GM18517 (cell line): ENCODE measurements at regions not wholly inside any gene's neighbourhood (a gene's known extent, or its start where the extent isn't known, plus 50 kb on each side); places are given as distances from the start of the nearest gene placed in this dataset.

Experiments used
- ATAC-seq: cut with Tn5 transposase; IDR thresholded peaks from one replicate; pipeline ENCODE4 v1.9.1; 2021; ENCODE audit warnings: mild to moderate bottlenecking, moderate library complexity; ENCODE audit not compliant: unreplicated experiment

DNA sequence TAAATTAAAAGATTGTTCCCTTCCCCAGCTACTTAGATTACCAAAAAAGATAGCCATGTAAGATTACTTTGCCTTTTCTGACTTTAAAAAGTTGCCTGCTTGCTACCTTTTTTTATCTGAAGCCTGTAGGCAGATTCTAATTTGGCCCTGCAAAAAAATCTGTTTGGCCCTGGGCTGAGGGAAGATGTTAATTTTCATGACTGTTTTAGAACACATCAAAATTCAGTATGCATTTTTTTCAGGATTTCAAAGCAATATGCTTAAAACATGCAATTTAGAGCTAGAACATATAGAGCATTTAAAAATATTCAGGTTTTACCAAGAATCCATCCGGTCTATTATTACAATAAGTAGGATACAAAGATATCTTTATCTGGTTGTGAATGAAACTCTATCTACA lies 563.6 kb downstream of the NR2F1-AS1 start:
- no peak for ATAC-seq

DNA sequence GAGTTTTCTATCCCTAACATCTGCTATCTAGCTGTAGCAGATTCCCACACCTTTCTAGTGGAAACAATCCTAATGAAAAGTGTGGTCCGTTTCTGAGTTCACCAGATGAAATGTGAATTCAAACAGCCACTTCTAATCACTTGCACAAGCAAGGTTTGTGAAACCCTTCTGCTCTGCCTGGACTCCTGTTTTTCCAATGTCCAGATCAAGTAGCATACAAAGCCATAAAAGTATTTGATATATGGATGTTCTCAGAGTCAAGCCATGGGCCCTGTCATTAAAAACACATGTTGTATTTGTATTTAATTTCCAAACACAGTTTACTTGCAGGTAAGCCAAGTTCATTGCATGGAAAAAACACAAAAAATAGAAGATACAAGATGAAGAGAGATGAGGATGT lies 570.4 kb downstream of the NR2F1-AS1 start:
- ATAC-seq: no peak

DNA sequence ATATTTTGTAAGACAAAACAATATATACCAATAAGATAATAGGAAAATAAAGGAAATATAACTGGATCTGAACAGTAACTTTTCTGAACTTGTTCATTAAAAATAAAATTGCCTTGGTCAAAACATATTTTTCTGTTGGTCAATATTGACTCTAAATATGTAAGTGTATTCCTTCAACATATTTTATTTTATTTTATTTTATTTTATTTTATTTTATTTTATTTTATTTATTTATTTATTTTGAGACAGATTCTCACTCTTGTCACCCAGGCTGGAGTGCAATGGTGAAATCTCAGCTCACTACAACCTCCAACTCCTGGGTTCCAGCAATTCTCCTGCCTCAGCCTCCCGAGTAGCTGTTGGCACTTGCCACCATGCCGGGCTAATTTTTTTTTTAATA lies 571.0 kb downstream of the NR2F1-AS1 start:
- no peak for ATAC-seq

DNA sequence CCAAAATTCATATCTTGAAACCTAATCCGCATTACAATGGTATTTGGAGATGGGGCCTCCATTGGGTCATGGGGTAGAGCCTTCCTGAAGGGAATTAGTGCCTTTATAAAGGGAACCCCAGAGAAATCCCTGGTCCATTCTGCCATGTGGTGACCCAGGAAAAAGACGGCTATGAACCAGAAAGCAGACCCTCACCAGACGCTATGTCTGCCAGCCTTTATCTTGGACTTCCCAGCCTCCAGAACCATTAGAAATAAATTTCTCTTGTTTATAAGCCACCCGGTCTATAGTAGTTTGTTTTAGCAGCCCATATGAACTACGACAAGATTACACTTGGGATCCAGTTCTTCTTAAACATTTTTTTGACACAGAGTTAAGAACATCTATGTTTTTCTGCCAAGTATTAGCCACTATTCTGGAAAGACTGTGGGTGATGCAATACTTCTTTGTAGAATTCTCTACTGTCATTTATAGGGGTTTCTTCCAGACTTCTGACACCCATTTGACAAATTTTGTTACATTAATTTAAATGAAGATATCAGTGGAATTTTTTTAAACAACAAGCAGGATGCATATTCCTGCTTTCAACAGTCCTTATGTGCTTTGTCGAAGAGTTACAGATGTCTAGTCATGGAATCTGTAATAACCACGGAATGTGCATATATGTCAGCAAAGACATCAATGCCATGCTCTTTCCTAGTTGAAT lies 572.4 kb downstream of the NR2F1-AS1 start:
- no peak for ATAC-seq

DNA sequence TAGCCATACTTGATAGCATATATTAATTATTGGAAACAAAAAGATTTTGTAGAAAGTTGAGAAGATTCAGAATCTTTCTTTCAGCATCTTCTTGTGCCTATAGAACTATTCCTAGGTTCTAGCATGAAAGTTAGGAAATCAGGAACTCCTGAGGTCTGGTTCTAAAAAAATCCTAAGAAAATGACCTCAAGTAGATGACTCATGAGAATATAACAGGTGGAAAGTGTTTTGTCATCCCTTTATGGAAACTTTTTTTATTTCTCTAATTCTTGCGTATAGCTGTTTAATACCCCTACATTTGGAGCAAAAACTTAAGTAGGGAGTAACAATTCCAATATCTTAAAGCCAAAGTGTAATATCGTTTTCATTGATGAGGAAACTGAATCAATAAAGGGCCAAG lies 574.1 kb downstream of the NR2F1-AS1 start:
- no peak for ATAC-seq

DNA sequence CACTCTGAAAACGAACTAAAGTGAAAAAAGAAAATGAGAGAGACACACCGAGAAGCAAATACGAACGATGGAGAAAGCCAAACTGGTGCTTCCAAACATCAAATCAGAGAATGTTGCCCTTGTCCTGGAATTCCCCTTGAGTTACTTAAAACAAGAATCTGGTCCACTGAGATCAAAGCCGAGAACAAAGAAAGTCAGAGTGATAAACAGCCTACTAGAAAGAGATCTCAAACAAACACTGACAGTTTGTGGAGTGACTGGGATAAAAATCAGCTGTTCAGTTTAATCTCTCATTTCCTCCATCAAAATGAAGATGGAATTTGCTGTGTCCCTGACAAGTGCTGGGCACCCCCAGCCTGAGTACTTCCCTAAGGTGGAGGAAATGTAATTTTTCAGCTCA lies 582.6 kb downstream of the NR2F1-AS1 start:
- ATAC-seq: no peak

DNA sequence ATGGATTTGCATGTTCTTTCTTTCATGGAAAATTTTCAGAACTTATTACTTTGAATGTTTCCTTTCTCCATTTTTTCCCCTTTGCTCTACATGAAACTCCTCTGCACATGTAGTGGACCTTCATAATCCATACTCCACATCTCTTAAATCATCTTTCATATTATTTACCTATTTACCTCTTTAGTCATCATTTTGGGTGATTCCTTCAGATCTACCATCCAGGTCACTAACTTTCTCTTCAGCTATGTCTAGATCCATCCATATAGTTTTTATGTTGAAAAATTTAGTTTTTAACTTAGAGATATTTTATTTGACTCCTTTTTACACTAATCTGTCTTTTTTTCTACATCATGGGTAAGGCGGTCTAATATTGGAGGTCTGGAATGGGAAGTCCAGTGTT lies 586.6 kb downstream of the NR2F1-AS1 start:
- ATAC-seq: no peak

DNA sequence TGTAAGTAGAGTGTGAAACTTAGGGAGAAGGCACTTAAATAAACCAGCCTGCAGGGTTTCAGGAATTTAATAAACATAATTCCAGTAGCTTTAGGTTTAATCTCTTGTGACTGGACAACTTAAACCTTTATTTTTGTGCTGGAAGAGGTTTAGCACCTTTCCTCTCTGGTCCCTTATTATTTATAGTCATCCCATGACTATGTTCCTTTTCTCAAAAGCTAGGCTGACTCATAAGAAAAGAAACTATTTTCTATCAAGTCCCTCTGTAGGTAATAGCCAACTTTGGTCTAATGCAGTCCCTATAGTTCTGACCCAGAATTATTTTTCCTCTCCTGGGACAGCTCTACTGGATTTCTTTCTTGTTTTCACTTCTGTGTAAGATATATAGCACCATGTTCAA lies 588.9 kb downstream of the NR2F1-AS1 start:
- no peak for ATAC-seq

DNA sequence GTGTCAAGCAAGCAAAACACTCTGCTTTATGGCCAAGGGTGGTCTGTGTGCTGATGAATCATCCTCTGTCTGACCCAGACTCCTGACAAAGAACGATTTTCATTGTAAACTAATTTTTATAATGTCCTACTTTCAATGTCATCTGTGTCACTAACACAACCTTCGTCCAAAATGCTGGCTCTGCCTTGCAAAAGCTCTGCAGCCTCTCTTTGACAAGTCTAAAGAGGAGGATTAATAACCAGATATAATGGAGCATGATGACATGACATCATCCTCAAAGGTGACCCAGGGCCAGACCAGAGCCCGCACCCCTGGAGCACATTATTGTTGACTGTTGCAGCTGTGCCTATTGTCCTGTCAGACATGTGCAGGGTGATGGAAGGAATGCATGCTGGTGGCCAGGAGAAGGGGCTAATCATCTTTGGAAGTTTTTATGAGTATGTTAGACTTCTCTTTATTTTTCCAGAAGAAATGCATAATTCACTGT lies 589.4 kb downstream of the NR2F1-AS1 start:
- ATAC-seq: no peak

DNA sequence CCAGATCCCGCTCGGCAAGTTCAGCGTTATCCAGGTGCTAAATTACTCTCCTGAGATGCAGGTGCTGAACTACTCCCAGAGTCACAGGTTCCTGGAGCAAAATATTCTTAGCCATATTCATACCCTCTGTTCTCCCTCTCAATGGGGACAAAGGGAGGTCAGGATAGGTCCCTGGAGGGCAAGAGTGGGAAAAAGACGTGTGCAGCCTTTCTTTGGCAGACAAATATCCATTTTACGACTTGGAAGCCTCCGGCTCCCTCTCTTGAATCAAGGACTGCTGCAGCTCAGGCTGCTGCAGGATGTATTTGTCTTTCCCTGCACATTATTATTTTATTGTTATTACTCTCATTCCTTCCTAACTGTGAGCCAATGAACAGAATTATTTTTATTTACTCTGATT lies 590.2 kb downstream of the NR2F1-AS1 start:
- no peak for ATAC-seq

DNA sequence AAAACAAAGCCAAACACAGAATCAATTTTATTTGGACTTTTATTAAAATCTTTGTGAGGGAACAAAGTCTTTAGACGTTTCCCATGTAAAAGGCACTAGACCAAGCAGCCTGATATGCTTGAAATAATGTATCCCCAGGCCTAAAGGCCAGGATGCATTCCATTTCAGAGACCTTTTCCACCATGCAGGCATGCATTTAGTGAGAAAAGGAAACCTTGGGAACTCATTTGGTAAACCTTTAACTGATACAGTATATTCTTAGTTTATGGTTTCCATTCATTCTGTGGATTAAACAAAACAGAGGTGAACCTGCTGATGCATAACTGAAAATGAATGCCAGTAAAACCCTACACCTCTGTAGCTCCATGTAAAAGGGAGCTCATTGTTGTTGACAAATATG lies 600.0 kb downstream of the NR2F1-AS1 start:
- no peak for ATAC-seq

DNA sequence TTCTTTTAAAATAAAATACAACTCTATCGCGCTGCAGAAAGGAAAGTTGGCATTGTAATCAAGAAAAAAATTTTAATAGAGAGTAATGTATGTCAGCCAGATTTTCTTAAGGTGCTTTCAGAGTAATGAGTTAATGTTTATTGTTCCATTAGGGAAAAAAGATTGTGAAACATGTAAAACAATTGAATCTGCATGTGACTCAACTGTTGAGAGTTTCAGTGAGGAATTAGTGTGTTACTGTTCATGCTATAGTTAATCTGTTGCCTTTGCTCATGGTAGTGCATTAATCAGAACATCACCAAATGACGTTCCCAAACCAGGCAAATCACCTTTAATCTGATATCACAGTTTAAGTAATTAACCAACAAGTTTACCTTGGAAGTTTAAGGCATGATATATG lies 600.5 kb downstream of the NR2F1-AS1 start:
- no peak for ATAC-seq

DNA sequence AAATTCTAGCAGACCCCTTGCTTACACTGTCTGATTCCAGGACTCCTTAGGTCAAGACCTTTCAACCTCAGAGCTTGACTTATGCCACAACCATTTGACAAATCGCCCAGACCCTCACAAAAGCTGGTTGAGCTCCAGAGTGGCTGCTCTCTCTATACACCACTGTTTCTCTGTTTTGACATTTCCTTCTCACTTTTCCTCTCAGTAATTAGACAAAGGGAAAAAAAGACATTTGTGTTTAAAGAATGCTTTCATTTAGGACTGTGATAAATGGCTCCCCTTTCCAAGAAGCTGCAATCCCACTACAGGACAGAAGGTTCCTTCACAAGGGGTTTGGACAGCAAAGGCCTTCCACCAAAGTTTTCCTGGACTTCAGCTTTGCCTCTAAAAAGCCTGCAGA lies 601.3 kb downstream of the NR2F1-AS1 start:
- ATAC-seq: no peak

DNA sequence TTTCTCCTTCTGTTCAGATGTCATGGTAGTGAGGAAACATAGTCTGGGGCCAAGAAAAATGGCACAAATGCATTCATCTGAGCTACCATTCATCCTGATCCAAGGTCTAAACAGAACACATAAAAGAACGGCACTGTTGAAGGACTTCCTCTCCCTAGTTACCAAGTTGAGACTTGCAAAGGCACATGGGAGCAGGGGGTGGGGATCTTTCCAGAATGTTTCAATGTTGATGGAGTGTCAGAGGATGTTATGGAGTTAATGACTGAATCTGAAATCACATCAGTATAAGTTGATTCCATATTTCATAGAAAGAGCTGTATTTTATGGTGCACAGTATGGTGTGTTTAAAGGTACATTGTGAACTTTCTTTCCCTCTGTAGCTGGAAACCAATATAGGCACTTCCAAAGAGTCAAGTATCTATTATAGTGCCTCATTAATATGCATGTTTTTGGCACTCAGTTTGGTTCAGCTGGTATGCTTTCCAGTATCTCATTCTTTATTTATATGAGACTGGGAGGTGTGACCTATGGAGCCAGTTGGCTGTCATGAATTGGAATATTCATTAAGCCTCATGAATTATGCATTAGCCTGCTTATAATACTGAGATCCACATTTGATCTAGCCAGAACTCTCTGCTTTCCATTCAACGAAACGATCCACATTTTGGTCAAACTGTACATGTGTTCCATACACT lies 603.0 kb downstream of the NR2F1-AS1 start:
- ATAC-seq: no peak

DNA sequence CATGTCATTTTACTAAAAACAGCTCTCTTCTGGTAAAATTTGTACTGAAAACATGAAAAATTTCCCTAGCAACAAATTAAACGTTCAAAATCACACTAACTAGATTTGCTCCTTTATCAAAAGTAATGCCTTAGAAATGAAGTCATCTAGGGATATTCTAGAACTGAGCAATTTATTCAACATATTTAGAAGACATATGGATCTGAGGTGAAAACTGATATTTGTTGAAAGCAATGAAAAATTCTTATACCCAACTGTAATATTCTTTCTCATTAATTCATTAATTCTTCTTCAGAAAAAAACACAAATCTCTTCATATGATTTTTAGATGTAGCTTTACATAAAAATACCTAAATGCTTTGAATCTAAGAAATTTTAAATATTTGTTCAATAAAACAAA lies 604.9 kb downstream of the NR2F1-AS1 start:
- no peak for ATAC-seq

DNA sequence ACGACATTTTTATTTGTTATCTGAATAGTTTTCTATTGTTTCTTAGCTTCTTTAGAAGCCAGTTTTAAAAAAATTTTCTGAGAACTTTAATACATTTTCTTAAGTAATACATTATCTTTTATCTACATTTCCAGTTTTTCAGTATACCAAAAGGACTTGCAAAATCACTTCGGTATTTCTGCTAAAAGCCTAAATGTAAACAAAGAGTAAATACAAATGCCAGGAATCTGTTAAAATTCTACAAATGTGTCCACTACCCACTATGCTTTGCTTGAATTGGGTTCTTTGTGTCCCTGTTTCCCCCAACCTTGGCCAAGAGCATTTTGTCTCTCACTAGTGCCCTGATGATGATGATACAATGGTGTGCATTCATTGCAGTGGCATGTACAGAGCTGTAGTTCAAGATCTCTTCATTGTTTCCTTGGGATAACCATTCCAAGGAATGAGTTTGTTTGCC lies 611.2 kb downstream of the NR2F1-AS1 start:
- no peak for ATAC-seq

DNA sequence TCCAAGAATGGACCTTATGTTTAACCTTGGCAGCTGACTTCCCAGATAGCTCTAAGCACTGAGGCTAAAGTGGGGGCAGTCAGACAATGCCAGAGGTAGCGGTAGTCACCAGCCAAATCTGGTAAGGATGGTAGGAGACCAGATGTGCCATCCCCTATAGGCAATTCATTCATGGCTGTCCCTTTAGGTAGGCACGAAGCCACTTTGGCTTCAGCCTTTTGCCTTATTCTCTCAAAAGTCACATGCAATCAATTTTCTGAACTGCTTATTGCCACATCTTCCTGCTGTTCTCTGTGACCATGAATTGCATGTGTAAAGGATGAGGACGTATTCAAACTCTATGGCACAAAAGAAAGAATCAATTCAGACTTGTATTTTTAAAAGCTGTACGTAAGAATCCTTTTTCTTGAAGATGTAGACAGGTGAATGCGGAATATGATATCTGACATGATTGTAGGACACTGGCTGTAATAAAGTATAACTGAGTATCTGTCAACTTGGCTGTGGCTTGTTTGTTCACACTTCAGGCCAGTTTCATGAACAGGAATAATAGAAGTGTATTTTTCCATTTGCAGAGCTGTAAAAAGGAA lies 611.7 kb downstream of the NR2F1-AS1 start:
- ATAC-seq: no peak

DNA sequence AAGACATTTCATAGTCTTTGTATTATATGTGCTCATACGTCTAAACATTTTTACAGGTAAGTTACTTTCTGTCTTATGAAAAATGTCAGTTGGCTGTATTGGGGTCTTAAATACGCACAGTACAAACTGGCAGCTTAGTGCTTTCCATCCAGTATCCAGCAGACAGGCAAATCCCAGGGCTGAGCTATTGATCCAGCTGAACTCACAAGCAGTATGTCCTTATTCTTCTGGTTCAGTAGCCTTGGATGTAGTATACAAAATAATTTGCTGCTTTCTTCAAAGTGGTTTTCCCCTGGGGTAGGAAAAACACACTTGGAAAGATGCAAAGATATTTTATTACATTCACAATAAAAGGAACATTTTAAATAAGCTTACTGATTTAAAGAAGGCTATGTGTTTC lies 617.2 kb downstream of the NR2F1-AS1 start:
- ATAC-seq: no peak

DNA sequence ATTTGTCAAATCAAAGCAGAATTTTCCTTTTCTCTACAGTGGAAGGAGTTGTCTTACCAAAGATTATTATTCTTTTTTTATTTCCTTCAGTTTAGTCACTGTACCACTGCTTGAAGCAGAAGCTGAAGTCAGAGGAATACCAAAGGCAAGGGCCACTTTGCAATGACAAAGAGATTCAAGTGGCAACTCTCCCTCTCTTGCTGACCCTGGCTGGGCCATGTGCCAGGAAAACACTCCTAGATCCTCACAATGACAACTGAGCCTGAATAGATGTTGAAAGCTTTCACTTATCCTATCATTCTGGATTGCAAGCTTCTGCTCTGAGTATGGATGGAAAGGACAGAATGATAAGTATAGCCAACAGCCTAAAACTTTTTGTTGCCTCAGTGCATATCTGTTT lies 618.3 kb downstream of the NR2F1-AS1 start:
- no peak for ATAC-seq

DNA sequence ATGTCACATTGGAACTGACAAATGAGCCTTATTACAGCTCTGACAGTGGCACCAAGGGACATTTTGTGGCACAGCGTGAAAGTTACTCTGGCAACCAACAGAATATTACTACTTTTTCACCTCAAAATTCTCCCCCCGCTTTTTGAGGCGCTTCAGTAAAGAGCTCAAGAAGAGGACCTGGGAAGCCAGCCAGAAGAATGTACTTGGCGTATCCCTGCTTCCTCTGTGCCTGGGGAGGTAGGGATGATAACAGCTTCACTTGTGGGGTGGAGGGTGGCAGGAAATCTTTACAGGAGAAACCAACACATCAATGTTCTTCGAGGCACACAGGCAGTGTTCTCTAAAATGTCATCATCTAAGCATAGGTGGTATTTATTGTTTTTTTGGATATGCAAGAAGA lies 624.1 kb downstream of the NR2F1-AS1 start:
- no peak for ATAC-seq

DNA sequence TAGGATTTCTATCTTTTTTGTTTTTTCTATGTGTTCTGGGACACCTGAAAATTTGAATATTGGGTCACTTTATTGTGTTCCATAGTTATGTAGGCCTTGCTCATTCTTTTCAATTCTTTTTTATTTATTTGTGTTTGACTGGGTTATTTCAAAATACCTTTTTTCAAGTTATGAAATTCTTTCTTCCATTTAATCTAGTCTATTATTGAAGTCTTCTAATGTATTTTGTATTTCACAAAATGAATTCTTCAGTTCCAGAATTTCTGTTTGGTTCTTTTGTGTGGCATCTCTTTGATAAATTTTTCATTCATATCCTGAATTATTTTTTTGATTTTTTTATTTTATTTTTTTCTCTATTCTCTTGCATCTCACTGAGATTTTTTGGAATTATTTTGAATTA lies 628.8 kb downstream of the NR2F1-AS1 start:
- no peak for ATAC-seq

DNA sequence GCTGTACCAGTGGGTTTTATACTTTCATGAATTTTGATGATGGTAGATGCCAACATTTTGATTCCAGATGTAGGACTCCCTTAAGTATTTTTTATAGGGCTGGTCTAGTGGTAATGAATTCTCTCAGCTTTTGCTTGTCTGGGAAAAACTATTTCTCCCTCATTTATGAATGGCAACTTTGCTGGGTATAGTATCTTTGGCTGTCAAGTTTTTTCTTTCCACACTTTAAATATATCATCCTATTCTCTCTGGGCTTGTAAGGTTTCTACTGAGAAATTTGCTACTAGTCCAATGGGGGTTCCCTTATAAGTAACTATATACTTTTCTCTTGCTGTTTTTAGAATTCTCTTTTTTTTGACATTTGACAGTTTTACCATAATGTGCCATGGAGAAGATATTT lies 629.3 kb downstream of the NR2F1-AS1 start:
- ATAC-seq: no peak
